GM12892 (cell line): ENCODE measurements at regions not wholly inside any gene's neighbourhood (a gene's known extent, or its start where the extent isn't known, plus 50 kb on each side); places are given as distances from the start of the nearest gene placed in this dataset.

Source experiments
- POLR2A ChIP-seq: IDR thresholded peaks from 2 replicates; pipeline ENCODE4 v1.6.1; 2011; ENCODE audit warnings: low read depth, low read length, control low read depth
- POLR2AphosphoS5 ChIP-seq: IDR thresholded peaks from 2 replicates; pipeline ENCODE4 v1.6.1; 2011; ENCODE audit warnings: low read depth, low read length, control low read depth

DNA sequence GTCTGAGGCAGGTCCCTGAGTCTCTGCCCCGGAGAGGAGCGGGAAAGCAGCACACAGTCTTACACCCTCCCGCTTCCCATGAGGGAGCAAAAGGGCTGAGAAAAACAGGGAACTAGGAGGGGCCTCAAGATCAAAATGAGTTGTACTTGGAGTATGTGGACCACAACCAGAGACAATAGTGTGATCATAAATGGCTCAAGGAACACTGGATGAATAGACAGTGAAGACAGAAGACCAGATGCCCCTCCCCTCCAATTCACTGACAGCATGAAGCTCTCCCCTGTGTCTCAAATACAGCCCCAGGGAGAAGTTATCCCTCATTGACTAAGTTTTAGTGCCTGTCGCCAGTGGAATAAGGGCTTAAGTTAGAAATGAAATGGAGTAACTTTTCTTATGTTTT, 191.0 kb downstream of the TFAP2A start:
- TF ChIP-seq POLR2AphosphoS5 (no peak), POLR2A (no peak)
